ENCODE measurements at regions not wholly inside any gene's neighbourhood (a gene's known extent, or its start where the extent isn't known, plus 50 kb on each side); places are given as distances from the start of the nearest gene placed in this dataset.
"Not testable (repeated sequence)": the region's sequence is repeated elsewhere in the genome, so short reads cannot be mapped to it uniquely, and the experiment has no call there.

- no peak for TF ChIP-seq CTCF (IDR thresholded peaks at IDR 0.05; ENCODE audit: insufficient read depth, low read depth, low read length)
- H3K4me3 ChIP-seq (ENCODE audit: low read depth, low read length): no peak overlapping the region
- no peak for DNase-seq (ENCODE audit: low read depth)
Observed at GRCh38 chr19:30852168-30852567, 480.0 kb downstream of the ZNF536 start.

GRCh38 chr19:30851646-30852045 is 479.5 kb downstream of the ZNF536 start:
- no peak for DNase-seq (ENCODE audit: low read depth)
- no peak overlapping the region for H3K4me3 ChIP-seq (ENCODE audit: low read depth, low read length)
- TF ChIP-seq CTCF (IDR thresholded peaks at IDR 0.05; ENCODE audit: insufficient read depth, low read depth, low read length): no peak

- TF ChIP-seq CTCF (IDR thresholded peaks at IDR 0.05; ENCODE audit: insufficient read depth, low read depth, low read length): no peak
- H3K4me3 ChIP-seq (ENCODE audit: low read depth, low read length): no peak overlapping the region
- no peak for DNase-seq (ENCODE audit: low read depth)
Observed at GRCh38 chr19:30848636-30849425, 476.6 kb downstream of the ZNF536 start.

- H3K4me3 ChIP-seq (ENCODE audit: low read depth, low read length): no peak overlapping the region
- no peak for DNase-seq (ENCODE audit: low read depth)
- TF ChIP-seq CTCF (IDR thresholded peaks at IDR 0.05; ENCODE audit: insufficient read depth, low read depth, low read length): no peak
Observed at GRCh38 chr19:30846102-30846501, 473.9 kb downstream of the ZNF536 start.

GRCh38 chr19:30842926-30843325 is 470.7 kb downstream of the ZNF536 start:
- no peak for DNase-seq (ENCODE audit: low read depth)
- TF ChIP-seq CTCF (IDR thresholded peaks at IDR 0.05; ENCODE audit: insufficient read depth, low read depth, low read length): no peak
- H3K4me3 ChIP-seq (ENCODE audit: low read depth, low read length): no peak overlapping the region

- no peak overlapping the region for H3K4me3 ChIP-seq (ENCODE audit: low read depth, low read length)
- TF ChIP-seq CTCF (IDR thresholded peaks at IDR 0.05; ENCODE audit: insufficient read depth, low read depth, low read length): no peak
- DNase-seq (ENCODE audit: low read depth): no peak
Observed at GRCh38 chr19:30841934-30842333, 469.8 kb downstream of the ZNF536 start.

GRCh38 chr19:30830875-30831274 is 458.7 kb downstream of the ZNF536 start:
- H3K4me3 ChIP-seq (ENCODE audit: low read depth, low read length): no peak overlapping the region
- TF ChIP-seq CTCF (IDR thresholded peaks at IDR 0.05; ENCODE audit: insufficient read depth, low read depth, low read length): no peak
- no peak for DNase-seq (ENCODE audit: low read depth)

GRCh38 chr19:30825505-30825904 is 453.3 kb downstream of the ZNF536 start:
- DNase-seq (ENCODE audit: low read depth): not testable (repeated sequence)

More at GRCh38 chr19:30825505-30825904, 453.3 kb downstream of the ZNF536 start:
- H3K4me3 ChIP-seq (ENCODE audit: low read depth, low read length): not testable (repeated sequence)

All from fibroblast of villous mesenchyme (primary cell).